HT1080 (cell line): ENCODE measurements at regions not wholly inside any gene's neighbourhood (a gene's known extent, or its start where the extent isn't known, plus 50 kb on each side); places are given as distances from the start of the nearest gene placed in this dataset.

Experiments used
- DNase-seq: peaks from one replicate; pipeline ENCODE4 v3.0.0-alpha.2; 2015; ENCODE audit warnings: low read depth

GRCh38 chr3:27935492-27935891, 213.4 kb upstream of the EOMES start:
- no peak for DNase-seq

- DNase-seq, result no peak
Measured at GRCh38 chr3:27939521-27939920, 217.4 kb upstream of the EOMES start.

DNA sequence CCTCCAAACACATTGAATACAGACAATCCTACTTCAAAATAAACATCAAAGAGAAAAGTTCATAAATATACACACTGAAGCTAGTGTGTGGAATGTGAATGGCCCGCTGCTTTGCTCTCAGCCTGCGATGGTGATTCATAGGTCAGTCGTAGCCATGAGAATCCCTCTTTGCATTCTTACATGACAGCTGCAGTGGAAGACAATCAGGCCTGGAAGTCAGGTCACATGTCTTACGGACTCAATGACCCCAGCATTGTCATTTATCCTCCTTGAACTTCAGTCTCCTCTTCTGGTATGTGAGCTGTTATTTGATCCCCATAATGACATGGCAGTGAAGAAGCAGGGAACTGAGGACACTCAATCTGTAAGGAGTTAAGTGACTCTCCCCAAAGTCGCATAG, 217.8 kb upstream of the EOMES start:
- peak; percentile 52 for DNase-seq

GRCh38 chr3:27943106-27943505, 221.0 kb upstream of the EOMES start:
- DNase-seq, result peak; percentile 27

DNA sequence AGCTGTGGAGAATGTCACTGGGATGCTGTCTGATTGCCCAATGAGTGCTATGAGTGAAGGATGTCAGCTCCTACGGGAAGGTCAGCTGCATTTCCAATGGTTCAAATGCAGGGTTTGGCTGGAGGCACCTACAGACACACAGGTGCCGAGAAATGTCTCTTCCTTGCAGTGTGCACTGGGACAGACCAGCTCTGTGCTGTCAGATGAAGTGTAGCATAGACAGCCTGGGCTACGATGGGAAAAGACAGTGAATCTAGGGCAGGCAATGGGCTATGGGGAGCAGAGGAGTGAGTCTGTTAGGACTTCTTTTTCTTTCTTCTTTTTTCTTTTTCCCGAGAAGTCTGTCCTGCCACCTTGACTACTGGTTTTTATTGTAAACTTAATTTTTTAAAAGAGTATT, 223.1 kb upstream of the EOMES start:
- DNase-seq, result no peak

DNA sequence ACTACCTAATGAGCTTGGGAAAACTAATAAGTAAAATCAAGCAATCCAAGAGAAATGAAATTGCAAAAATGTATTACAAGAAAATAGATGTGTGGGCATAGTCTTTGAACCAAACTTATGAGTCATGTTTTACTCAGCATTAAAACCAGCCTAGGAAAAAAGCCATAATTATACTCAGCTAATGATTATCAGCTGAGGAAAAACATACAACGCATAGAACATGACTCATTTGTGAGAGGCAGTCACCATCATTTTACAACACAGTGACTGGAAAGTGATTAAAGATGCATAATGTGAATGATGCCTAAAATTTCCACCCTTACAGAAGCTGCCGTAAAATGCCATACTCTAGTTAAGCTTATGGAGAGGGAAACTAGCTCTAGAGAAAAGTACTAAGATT, 238.0 kb upstream of the EOMES start:
- peak; percentile 70 for DNase-seq

- DNase-seq, result no peak
Measured at GRCh38 chr3:27963519-27963918, 241.4 kb upstream of the EOMES start.

DNA sequence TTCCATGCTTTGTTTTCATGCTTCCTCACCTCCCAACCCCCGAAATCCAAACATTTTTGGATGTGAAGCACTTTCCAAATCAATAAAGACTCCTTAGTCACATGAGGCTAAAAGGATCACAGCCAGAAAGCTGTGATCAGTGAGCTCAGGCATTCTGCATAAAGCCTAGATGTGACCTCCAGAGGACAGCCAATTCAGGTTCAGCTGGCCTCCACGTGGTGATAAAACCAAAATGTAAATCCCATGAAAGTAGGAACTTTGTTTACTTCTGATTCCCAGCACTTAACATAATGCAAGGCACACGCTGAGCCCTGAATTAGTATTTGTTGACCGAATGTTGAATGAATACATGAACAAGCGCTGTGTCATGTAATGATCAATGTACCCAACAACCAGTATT, 249.5 kb upstream of the EOMES start:
- DNase-seq, result no peak

DNA sequence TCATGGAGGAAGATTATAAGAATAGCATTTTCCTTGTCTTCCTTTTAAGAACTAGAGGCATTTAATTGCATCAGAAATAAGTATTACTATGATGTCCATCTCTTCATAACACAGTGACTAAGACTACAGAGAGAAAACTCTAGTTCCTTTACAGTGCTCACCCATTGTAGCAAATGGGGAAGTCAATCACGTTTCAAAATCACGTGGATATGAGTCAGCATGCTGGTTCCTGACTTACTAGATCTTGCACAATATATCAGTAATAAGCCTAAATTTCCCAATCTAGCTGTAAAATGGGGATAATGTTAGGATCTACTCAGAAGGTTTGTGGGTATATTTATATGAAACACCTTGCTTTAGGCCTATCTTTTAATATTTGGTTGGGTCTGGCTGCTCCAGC, 254.8 kb upstream of the EOMES start:
- peak; percentile 71 for DNase-seq

GRCh38 chr3:27978440-27978839, 256.3 kb upstream of the EOMES start:
- peak; percentile 67 for DNase-seq

DNA sequence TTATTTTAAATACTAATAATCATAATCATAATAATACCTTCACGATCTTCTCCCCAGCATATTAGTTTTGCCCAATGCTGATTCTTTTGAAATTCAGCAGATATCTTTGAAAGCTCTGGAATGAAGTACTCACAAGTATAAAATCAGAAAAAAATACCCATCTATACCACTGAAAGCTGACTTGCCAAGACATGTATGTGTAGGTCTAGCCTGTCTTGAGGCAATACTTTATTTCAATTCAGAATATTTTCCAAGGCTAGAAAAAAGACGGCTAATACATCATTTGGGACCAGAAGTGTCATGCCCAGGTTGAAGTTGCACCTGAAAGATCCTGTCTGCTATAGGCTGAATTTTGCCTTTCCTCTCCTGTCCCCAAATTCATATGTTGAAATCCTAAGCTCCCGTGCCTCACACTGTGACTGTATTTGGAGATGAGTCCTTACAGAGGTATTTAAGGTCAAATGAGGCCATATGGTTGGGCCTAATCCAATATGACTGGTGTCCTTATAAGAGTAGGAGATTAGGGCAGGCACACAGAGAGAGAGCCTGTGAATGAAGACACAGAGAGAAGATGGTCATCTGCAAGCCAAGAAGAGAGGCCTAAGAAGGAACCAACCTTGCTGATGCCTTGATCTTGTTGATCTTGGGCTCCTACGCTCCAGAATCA, 255.9 kb upstream of the CMC1 start:
- DNase-seq, result peak; percentile 27

DNA sequence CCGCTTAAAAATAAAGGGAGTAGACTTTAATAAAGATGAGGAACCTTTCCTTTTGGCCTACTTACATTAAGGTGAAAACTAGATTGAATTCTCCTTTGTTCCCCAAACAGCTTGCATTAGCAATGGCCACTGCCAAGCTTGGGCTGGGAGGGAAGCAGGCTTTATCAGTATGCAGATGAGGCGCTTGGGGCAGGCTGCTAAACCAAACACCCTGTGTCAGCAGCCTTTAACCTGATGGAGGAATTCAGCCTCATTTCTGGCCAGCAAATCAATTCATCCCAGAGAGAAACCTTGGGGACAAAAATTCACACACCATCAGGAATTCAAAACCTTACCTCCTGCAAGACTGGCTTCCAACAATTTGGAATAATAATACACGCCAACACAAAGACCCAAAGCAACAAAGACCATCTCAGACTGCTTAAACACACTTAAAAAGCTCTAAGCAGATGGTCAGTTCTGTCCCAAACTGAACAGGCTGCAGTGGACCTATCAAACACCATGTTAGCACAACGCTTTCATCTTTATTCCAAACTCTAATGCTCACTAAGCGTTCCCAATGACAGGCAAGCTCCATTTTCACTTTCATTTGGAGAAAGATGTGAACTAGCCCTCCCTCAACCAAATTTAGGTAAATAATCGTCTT, 255.1 kb upstream of the CMC1 start:
- no peak for DNase-seq

DNA sequence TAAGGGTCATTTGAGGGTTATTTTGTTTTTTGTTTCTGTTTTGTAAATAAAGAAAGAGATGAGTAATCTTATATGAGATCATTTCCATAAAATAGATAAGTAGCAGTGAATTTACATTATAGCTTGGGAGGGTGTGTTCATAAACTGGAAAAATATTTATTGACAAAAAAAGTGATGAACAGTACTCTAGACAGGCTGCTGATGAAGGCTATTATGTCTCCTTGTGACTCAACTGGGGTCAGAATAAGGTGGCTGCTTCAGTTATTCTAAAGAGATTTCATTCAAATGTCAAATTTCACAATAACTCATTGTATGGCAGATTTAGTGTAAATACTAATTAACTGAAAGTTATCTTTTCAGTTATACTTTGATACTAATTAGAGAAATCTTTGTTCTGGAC, 251.1 kb upstream of the CMC1 start:
- DNase-seq, result no peak

- DNase-seq, result no peak
Measured at GRCh38 chr3:27990837-27991236, 250.6 kb upstream of the CMC1 start.

GRCh38 chr3:27993051-27993450, 248.4 kb upstream of the CMC1 start:
- DNase-seq, result no peak

DNA sequence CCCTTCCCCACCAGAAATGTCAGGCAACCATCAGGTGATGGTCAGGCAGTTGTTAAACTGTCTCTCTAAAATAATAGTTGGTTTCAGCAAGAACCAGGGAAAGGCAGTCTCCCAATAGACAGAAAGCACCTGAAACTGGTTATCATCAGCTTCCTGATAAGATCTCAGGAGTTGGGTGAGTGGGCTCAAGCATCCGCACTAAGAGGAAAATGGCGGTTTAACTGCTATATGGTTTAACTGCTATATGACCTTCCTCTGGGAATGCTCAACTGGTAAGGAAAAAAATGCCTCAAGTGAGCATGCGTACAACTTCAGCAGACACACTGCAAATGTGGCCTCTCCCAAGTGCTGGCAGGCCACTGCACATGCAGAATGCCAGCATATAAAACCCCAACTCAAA, 240.8 kb upstream of the CMC1 start:
- DNase-seq, result no peak

- no peak for DNase-seq
Measured at GRCh38 chr3:28008235-28008634, 233.2 kb upstream of the CMC1 start.

DNA sequence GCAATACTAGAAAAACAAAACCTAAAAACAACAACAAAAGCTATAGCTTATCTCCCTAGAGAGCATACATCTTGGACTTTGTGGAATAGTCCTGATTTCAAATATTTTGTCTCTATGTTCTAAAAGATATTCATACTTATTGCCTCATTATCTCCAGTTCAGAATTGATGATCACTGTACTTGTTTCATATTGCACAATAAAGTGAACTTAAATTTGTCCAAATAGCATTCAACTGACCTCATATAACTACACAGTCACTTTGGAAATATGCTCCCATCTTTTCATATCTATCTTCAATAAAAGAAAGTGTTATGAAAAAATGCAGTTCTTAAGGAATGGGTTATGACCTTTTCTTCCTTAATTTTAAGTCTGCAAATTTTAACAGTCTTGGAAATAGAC, 228.6 kb upstream of the CMC1 start:
- DNase-seq, result no peak

DNA sequence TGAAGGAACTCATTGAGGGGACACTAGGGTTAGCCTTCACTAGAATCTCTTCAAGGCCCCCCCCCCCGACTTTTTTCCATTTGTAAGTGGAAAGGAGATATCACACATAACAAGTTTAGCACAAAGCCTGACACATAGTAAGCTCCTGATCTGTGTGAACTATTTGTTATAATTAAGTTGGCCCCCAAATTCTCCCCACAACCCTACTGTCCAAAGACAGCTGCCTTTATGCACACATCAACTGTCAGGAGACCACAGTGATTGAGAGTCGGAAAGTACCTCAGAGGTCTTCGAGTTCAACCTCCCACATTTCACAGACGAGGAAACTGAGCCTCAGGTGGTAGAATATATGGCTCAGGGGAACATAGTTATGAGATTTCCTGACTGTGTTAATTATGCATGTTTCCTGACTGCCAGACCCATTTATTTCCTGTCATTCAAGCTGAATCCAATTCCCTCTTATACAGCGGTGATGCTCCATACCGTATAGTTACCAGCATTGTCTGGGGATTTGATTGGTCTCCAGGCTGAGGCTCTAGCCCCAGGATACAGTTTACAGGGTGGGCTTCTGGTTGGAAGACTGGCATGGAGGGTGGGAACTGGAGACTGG, 227.4 kb upstream of the CMC1 start:
- DNase-seq, result no peak

GRCh38 chr3:28018925-28019718, 222.3 kb upstream of the CMC1 start:
- DNase-seq, result no peak

- DNase-seq, result no peak
Measured at GRCh38 chr3:28019740-28020139, 221.7 kb upstream of the CMC1 start.

DNA sequence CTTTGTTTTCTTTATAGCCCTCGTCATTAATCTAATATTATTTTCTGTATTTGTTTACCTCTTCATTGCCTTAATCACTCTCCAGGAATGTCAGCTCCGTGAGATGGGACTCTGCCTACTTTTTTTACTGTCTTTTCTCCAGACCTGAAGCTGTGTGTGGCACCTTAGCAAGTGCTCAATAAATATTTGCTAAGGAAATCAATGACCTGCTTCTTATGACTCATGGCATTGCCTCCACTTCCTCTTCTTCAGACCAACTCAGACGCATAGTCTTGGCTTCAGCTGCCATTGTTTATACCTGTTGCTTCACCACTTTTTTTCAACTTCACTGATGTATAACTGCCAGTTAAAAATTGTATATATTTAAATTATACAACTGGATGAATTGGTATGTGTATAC, 218.5 kb upstream of the CMC1 start:
- DNase-seq, result peak; percentile 40
